ENCODE measurements at regions not wholly inside any gene's neighbourhood (a gene's known extent, or its start where the extent isn't known, plus 50 kb on each side); places are given as distances from the start of the nearest gene placed in this dataset.

DNA sequence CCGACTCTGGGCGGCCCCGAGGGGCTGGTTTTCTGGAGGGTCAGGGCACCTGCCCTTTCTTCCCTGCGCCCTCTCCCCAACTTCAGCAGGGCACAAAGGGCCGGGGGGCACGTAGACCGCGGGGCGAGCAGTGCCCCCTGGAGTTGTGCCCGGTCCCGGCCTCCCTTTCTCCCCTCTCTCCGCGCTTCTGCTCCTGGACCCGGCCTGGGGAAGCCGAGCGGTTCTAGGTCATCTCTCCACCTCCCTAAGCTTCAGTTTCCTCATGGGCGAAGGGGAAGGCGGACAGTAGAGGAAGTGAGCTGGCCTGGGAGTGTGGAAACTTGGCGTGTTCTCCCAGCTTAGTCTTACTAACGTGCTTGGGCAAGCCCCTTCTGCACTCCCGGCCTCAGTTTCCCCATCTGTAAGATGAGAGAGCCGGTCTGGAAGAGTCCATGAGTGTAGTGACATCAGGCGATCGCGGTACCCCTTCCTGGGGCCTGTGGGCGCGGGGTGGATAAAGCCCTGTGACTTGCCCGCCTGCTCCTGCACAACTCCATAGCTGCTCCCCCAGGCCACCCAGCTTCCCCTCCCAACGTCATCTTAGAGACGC lies 158.6 kb upstream of the PARP11 start:
- Histone ChIP-seq H3K4me1 (ENCODE audit: insufficient read depth, insufficient read length) (peaks cover 15% of the 10 kb centered on the region), H3K4me3 (ENCODE audit: insufficient read length, low read depth) (peak overlapping the region; percentile 24), H3K36me3 (ENCODE audit: insufficient read depth, insufficient read length, low read length) (no peaks in the 10 kb centered on the region), H3K27me3 (ENCODE audit: insufficient read depth, insufficient read length) (peaks cover 19% of the 10 kb centered on the region), H3K9me3 (ENCODE audit: insufficient read depth, low read length) (no peaks in the 10 kb centered on the region; the same call in 1 of the 2 replicates), H3K9ac (ENCODE audit: insufficient read length, low read depth) (peak overlapping the region; percentile 86)
- TF ChIP-seq ZNF274 (IDR thresholded peaks at IDR 0.05; ENCODE audit: low read depth, low read length) (no peak; the same call in 1 of the 2 replicates), SUZ12 (IDR thresholded peaks at IDR 0.05; ENCODE audit: extremely low read depth, insufficient read depth, insufficient read length) (no peak), YY1 (IDR thresholded peaks at IDR 0.05; ENCODE audit: insufficient read depth, insufficient read length) (no peak)
- DNase-seq (ENCODE audit: low read depth, low spot score): peak; percentile 60

DNA sequence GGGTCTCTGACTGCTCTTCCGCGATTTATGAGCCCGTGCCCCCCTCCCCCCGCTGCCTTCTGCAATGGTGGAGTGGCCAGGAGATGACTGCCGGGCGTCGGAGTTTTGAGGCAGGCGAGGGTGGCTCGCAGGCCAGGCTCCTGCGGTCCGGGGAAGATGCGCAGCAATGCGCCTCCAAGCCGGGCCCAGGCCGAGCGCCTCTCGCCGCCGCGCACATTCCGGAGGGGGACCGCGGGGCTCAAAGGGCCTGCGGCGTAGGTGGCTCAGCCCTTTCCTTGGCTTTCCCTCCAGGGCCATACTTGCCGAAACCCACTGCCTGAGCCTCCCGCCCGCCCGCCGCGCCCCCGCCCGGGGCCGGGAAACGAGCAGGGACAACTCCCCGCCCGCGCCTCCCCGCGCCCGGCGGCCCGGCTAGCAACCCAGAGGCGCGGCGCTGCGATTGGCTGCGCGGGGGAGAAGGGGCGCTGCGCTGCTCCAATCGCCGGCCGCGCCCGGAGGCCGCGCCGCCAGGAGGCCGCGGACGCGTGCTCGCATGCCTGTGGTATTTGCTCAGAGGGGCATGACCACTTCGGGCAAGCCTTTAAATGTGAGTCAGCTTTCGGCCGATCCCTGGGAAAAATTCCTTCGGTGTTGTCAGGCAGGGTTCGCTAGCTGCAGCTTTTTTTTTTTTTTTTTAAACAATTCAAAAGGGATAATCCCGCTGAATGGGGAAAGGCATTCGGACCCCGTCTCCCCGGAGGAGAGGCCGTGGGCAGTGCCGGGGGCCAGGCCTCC lies 157.9 kb upstream of the PARP11 start:
- Histone ChIP-seq H3K4me1 (ENCODE audit: insufficient read depth, insufficient read length) (peaks cover 15% of the 10 kb centered on the region), H3K4me3 (ENCODE audit: insufficient read length, low read depth) (peak overlapping the region; percentile 24), H3K9me3 (ENCODE audit: insufficient read depth, low read length) (no peaks in the 10 kb centered on the region; the same call in 1 of the 2 replicates), H3K9ac (ENCODE audit: insufficient read length, low read depth) (peak overlapping the region; percentile 86), H3K36me3 (ENCODE audit: insufficient read depth, insufficient read length, low read length) (no peaks in the 10 kb centered on the region), H3K27me3 (ENCODE audit: insufficient read depth, insufficient read length) (peaks cover 19% of the 10 kb centered on the region)
- DNase-seq (ENCODE audit: low read depth, low spot score): peak; percentile 100
- no peak for TF ChIP-seq SUZ12 (IDR thresholded peaks at IDR 0.05; ENCODE audit: extremely low read depth, insufficient read depth, insufficient read length)
- no peak for TF ChIP-seq YY1 (IDR thresholded peaks at IDR 0.05; ENCODE audit: insufficient read depth, insufficient read length)
- no peak for TF ChIP-seq ZNF274 (IDR thresholded peaks at IDR 0.05; ENCODE audit: low read depth, low read length)

DNA sequence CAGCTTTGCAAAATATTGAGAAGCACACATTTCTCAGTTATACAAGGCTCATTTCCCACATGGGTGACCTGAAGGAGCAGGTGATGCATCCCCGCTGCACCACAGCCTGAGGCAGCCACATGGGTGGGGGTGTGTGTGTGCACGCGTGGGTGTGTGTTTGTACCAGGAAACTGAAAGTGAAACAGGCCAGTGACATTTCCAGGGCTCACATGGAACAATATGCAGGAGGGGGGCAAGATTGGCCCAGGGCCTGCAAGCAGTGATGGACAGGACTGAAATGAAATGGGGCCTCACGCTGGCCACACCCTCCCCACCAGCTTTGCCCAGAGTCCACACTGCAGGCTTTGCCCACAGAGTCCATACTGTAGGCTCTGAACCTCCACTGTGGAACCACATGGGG lies 154.2 kb upstream of the PARP11 start:
- Histone ChIP-seq H3K9me3 (ENCODE audit: insufficient read depth, low read length) (no peaks in the 10 kb centered on the region; the same call in 1 of the 2 replicates), H3K4me1 (ENCODE audit: insufficient read depth, insufficient read length) (peaks cover 15% of the 10 kb centered on the region), H3K27me3 (ENCODE audit: insufficient read depth, insufficient read length) (peaks cover 11% of the 10 kb centered on the region), H3K4me3 (ENCODE audit: insufficient read length, low read depth) (no peak overlapping the region), H3K36me3 (ENCODE audit: insufficient read depth, insufficient read length, low read length) (no peaks in the 10 kb centered on the region), H3K9ac (ENCODE audit: insufficient read length, low read depth) (peak overlapping the region; percentile 42)
- TF ChIP-seq YY1 (IDR thresholded peaks at IDR 0.05; ENCODE audit: insufficient read depth, insufficient read length): no peak
- TF ChIP-seq SUZ12 (IDR thresholded peaks at IDR 0.05; ENCODE audit: extremely low read depth, insufficient read depth, insufficient read length): no peak
- TF ChIP-seq ZNF274 (IDR thresholded peaks at IDR 0.05; ENCODE audit: low read depth, low read length): no peak
- DNase-seq (ENCODE audit: low read depth, low spot score): no peak

DNA sequence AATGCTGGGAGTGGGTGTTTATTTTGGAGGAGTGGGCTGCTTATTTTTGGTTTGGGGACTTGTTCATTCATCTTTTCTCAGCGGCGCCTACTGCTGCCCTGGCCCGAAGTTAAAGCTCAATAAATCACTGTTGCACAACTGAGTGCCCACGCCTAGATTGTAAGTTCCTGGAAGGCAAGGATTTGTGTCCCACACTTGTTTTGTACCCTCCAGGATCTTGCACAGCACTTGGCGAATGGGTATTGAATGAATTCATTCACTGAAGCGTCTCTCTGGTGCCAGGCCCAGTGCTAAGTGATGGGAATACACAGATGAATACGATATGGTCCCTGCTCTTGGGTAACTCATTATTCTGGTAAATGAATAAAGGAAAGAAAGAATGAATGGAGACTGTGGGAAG lies 153.3 kb upstream of the PARP11 start:
- Histone ChIP-seq H3K27me3 (ENCODE audit: insufficient read depth, insufficient read length) (peaks cover 11% of the 10 kb centered on the region), H3K9ac (ENCODE audit: insufficient read length, low read depth) (peak overlapping the region; percentile 76), H3K9me3 (ENCODE audit: insufficient read depth, low read length) (no peaks in the 10 kb centered on the region; the same call in 1 of the 2 replicates), H3K4me1 (ENCODE audit: insufficient read depth, insufficient read length) (peaks cover 10% of the 10 kb centered on the region), H3K4me3 (ENCODE audit: insufficient read length, low read depth) (peak overlapping the region; percentile 41), H3K36me3 (ENCODE audit: insufficient read depth, insufficient read length, low read length) (no peaks in the 10 kb centered on the region)
- TF ChIP-seq YY1 (IDR thresholded peaks at IDR 0.05; ENCODE audit: insufficient read depth, insufficient read length): no peak
- no peak for DNase-seq (ENCODE audit: low read depth, low spot score)

DNA sequence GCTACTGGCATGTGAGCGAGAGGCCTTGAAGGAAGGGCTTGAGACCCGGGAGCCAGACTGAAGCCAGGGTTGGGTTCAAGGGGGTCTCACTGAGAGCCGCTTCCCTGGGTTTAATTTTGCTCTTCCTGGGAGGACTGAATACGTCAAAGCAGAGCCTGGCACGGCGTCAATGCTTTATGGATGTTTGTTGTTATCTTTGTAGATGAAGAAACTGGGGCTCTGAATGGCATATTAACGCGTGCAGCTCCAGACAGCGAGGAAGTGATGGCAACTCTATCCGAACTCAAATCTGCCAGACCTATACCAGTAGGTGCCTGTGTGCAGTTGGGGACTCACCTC lies 152.8 kb upstream of the PARP11 start:
- peak overlapping the region; percentile 41 for H3K4me3 ChIP-seq (ENCODE audit: insufficient read length, low read depth)
- DNase-seq (ENCODE audit: low read depth, low spot score): no peak
- peaks cover 10% of the 10 kb centered on the region for H3K4me1 ChIP-seq (ENCODE audit: insufficient read depth, insufficient read length)
- no peaks in the 10 kb centered on the region for H3K36me3 ChIP-seq (ENCODE audit: insufficient read depth, insufficient read length, low read length)
- TF ChIP-seq ZNF274 (IDR thresholded peaks at IDR 0.05; ENCODE audit: low read depth, low read length) (no peak), YY1 (IDR thresholded peaks at IDR 0.05; ENCODE audit: insufficient read depth, insufficient read length) (no peak), SUZ12 (IDR thresholded peaks at IDR 0.05; ENCODE audit: extremely low read depth, insufficient read depth, insufficient read length) (no peak)
- H3K9me3 ChIP-seq (ENCODE audit: insufficient read depth, low read length): no peaks in the 10 kb centered on the region; the same call in 1 of the 2 replicates
- H3K9ac ChIP-seq (ENCODE audit: insufficient read length, low read depth): peak overlapping the region; percentile 76
- H3K27me3 ChIP-seq (ENCODE audit: insufficient read depth, insufficient read length): peaks cover 11% of the 10 kb centered on the region

DNA sequence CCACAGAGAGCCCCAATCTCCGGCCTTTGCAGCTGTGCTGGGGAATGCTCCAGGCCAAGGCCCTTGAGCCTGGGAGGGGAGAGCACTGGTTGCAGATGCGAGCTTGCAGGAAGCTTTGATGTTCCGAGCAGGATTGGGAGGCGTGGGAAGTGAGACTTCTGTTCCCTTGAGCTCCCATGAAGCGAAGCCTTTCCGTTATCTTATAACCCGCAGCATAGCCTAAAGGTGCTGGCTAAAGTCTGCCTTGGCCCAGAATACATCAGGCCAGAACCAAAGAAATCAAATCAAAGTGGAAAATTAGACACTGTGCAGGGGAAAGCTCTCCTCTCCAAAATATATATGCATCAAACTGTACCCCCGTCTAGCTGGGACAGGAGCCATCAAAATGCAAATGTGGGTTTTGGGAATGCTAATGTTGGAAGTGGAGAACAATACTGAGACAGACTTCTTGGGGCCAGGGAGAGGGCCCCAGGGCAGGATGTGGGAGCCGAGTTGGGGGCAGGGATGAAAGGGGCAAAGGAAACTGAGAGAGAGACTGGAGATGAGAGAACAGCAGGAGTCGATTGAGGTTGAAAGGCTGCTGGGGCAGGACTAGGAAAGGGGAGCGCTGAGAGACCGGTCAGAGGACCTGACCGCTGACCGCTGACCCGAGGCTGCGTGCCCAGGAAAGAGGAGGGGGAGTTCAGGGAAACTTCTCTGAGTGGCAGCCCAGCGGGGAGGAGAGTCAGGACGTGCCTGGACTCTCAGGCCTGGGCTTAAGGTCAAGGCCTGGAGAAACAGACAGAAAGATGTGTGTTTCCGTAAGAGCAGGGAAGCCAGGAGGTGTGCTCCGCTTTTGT lies 152.2 kb upstream of the PARP11 start:
- H3K4me1 ChIP-seq (ENCODE audit: insufficient read depth, insufficient read length): peaks cover 10% of the 10 kb centered on the region
- peak overlapping the region; percentile 41 for H3K4me3 ChIP-seq (ENCODE audit: insufficient read length, low read depth)
- no peak for TF ChIP-seq YY1 (IDR thresholded peaks at IDR 0.05; ENCODE audit: insufficient read depth, insufficient read length)
- TF ChIP-seq ZNF274 (IDR thresholded peaks at IDR 0.05; ENCODE audit: low read depth, low read length): no peak
- no peak for TF ChIP-seq SUZ12 (IDR thresholded peaks at IDR 0.05; ENCODE audit: extremely low read depth, insufficient read depth, insufficient read length)
- peak; percentile 100 for DNase-seq (ENCODE audit: low read depth, low spot score)
- no peaks in the 10 kb centered on the region; the same call in 1 of the 2 replicates for H3K9me3 ChIP-seq (ENCODE audit: insufficient read depth, low read length)
- no peaks in the 10 kb centered on the region for H3K36me3 ChIP-seq (ENCODE audit: insufficient read depth, insufficient read length, low read length)
- peak overlapping the region; percentile 86 for H3K9ac ChIP-seq (ENCODE audit: insufficient read length, low read depth)
- H3K27me3 ChIP-seq (ENCODE audit: insufficient read depth, insufficient read length): peaks cover 11% of the 10 kb centered on the region

DNA sequence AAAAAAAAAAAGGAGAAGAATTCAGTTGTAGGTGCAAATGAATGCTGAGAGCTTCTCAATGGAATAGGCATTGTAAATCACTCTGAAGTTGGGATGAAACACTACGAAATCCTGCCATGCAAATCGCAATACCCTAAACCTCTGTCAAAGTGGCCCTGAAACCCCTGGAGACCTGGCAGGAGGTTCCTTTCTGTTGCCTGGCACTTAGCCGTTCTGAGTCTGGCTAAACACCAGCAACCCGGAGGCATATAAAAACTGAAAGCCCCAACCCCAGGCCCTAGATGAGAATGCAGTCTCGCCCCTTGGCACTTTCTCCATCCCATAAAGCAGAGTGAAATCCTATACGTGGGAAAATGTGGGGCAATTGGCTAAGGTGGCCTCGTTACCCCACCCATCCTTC lies 151.5 kb upstream of the PARP11 start:
- Histone ChIP-seq H3K9ac (ENCODE audit: insufficient read length, low read depth) (peak overlapping the region; percentile 86), H3K36me3 (ENCODE audit: insufficient read depth, insufficient read length, low read length) (no peaks in the 10 kb centered on the region), H3K27me3 (ENCODE audit: insufficient read depth, insufficient read length) (peaks cover 11% of the 10 kb centered on the region), H3K4me1 (ENCODE audit: insufficient read depth, insufficient read length) (peaks cover 7% of the 10 kb centered on the region), H3K9me3 (ENCODE audit: insufficient read depth, low read length) (no peaks in the 10 kb centered on the region; the same call in 1 of the 2 replicates), H3K4me3 (ENCODE audit: insufficient read length, low read depth) (peak overlapping the region; percentile 37)
- DNase-seq (ENCODE audit: low read depth, low spot score): peak; percentile 86
- no peak for TF ChIP-seq YY1 (IDR thresholded peaks at IDR 0.05; ENCODE audit: insufficient read depth, insufficient read length)
